ENCODE measurements at regions not wholly inside any gene's neighbourhood (a gene's known extent, or its start where the extent isn't known, plus 50 kb on each side); places are given as distances from the start of the nearest gene placed in this dataset.

DNA sequence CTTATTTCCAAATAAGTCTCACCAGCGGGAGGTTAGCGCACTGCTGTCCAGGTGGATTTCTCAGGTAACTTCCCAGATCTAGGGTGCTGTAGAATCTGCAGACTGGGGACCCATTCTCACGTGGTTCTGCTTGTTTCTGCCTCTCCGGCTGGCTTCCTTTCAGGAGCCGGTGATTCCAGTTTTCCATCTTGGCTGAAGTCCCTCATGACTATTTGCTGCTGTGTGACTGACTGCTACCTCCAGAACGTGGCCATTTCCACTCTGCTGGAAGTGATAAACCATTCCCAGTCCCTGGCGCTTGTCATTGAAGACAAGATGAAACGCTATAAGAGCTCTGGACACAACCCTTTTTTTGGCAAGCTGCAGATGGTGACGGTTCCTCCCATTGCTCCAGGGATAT lies 76.0 kb downstream of the DOP1B start:
- TF ChIP-seq, protein P1, sequence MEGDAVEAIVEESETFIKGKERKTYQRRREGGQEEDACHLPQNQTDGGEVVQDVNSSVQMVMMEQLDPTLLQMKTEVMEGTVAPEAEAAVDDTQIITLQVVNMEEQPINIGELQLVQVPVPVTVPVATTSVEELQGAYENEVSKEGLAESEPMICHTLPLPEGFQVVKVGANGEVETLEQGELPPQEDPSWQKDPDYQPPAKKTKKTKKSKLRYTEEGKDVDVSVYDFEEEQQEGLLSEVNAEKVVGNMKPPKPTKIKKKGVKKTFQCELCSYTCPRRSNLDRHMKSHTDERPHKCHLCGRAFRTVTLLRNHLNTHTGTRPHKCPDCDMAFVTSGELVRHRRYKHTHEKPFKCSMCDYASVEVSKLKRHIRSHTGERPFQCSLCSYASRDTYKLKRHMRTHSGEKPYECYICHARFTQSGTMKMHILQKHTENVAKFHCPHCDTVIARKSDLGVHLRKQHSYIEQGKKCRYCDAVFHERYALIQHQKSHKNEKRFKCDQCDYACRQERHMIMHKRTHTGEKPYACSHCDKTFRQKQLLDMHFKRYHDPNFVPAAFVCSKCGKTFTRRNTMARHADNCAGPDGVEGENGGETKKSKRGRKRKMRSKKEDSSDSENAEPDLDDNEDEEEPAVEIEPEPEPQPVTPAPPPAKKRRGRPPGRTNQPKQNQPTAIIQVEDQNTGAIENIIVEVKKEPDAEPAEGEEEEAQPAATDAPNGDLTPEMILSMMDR (IDR thresholded peaks at IDR 0.05; ENCODE audit: insufficient read depth, low read length, poor library complexity, severe bottlenecking) = no peak
- H3K36me3 ChIP-seq (ENCODE audit: control insufficient read depth, insufficient read depth, low read length) = no peaks in the 10 kb centered on the region; the same call in none of the 2 replicates
- H3K4me3 ChIP-seq (replicated peaks; ENCODE audit: low read depth, low read length) = no peak overlapping the region
- no peak for DNase-seq (ENCODE audit: extremely low read depth, insufficient read length)
- H3K27me3 ChIP-seq (replicated peaks; ENCODE audit: control insufficient read depth, insufficient read depth, low read length) = no peaks in the 10 kb centered on the region

DNA sequence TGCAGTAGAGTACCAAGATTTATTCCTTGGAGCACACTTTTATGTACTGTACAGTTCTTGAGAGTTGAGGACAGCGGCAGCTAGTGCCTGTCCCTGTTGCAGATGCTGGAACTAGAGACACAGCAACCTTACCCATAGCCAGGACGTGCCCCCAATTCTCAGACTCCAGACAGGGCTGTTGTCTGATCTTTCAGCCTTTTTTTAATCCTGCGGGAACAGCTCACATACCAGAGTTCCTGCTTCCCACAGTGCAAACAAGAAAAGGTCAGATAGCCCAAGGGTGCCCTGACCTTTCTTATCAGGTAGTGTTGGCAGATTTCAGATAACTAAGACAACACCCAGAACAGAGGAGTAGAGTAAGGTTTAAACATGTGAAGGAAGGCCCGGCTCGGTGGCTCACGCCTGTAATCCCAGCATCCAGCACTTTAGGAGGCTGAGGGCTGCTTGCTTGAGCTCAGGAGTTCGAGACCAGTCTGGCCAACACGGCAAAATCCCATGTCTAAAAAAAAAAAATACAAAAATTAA lies 78.5 kb downstream of the DOP1B start:
- no peak for DNase-seq (ENCODE audit: extremely low read depth, insufficient read length)
- Histone ChIP-seq H3K36me3 (ENCODE audit: control insufficient read depth, insufficient read depth, low read length) (no peaks in the 10 kb centered on the region; the same call in none of the 2 replicates), H3K4me3 (replicated peaks; ENCODE audit: low read depth, low read length) (no peak overlapping the region), H3K27me3 (replicated peaks; ENCODE audit: control insufficient read depth, insufficient read depth, low read length) (no peaks in the 10 kb centered on the region)
- TF ChIP-seq, protein P1 (IDR thresholded peaks at IDR 0.05; ENCODE audit: insufficient read depth, low read length, poor library complexity, severe bottlenecking) = no peak

DNA sequence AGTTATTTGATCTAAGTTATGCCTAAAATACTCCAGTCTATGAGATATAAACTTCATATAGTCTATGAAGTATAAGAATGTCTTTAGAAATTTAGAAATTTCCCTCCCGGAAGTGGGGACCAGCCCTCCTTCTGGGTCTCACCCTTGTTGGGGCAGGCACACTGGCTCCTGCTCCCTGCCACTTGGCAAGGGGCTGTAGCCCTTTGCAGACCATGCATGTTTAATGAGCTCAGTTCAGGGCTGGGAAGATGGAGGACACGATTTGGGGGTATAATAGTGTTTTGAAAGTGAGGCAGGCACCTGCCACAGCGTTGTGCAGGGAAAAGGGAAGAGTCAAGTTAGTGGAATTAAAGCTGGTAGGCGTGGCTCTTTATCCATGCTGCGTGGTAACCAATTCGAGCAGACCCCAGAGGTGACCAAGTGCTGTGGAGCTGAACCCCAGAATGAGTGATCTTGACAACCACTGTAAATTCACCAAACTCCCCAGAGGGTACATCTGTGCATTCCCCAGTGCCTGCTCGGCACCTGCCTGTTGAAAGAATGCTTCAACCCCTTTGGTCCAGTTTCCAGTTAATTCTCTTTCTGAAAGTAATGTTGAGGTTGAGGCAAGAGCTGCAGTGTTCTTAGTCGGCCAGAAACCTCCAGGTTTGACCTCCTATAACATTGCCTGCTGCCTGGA lies 79.6 kb downstream of the DOP1B start:
- Histone ChIP-seq H3K4me3 (replicated peaks; ENCODE audit: low read depth, low read length) (no peak overlapping the region), H3K36me3 (ENCODE audit: control insufficient read depth, insufficient read depth, low read length) (no peaks in the 10 kb centered on the region; the same call in 1 of the 2 replicates), H3K27me3 (replicated peaks; ENCODE audit: control insufficient read depth, insufficient read depth, low read length) (no peaks in the 10 kb centered on the region)
- TF ChIP-seq, protein P1 (IDR thresholded peaks at IDR 0.05; ENCODE audit: insufficient read depth, low read length, poor library complexity, severe bottlenecking) = no peak
- DNase-seq (ENCODE audit: extremely low read depth, insufficient read length) = no peak

DNA sequence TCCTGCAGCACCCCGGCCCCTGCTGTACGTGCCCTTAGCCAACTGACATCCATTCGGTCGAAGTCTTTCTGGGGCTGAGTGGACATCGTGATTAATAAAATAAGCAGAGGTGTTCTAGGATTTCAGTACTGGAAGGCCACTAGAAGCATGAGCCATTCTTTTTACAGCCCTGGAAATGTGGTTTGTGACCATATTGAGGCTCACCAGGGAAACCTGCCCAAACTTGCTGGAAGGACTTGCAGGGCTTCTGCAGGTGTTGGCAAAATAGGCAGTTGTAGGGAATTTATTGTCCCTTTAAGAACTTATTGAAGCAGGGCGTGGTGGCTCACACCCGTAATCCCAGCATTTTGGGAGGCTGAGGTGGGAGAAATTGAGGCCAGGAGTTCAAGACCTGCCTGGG lies 80.8 kb downstream of the DOP1B start:
- Histone ChIP-seq H3K27me3 (replicated peaks; ENCODE audit: control insufficient read depth, insufficient read depth, low read length) (no peaks in the 10 kb centered on the region), H3K36me3 (ENCODE audit: control insufficient read depth, insufficient read depth, low read length) (no peaks in the 10 kb centered on the region; the same call in 1 of the 2 replicates), H3K4me3 (replicated peaks; ENCODE audit: low read depth, low read length) (no peak overlapping the region)
- DNase-seq (ENCODE audit: extremely low read depth, insufficient read length) = no peak
- TF ChIP-seq, protein P1 (IDR thresholded peaks at IDR 0.05; ENCODE audit: insufficient read depth, low read length, poor library complexity, severe bottlenecking) = no peak

DNA sequence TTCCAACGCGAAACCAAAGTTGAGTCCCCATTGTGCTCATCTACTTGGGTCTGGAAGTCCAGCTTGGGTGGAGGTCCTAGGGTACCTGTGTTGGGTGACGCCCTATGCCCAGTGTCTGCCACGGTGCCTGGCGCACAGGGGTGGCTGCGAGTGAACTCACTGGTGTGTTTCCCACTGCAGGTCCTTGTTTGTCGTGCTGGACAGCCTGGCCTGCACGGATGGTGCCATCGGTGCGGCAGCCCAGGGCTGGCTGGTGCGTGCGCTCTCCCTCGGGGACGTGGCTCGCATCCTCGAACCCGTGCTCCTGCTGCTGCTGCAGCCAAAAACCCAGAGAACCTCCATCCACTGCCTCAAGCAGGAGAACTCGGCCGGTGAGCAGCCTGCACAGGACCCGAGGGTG lies 80.4 kb upstream of the MORC3 start:
- TF ChIP-seq, protein P1 (IDR thresholded peaks at IDR 0.05; ENCODE audit: insufficient read depth, low read length, poor library complexity, severe bottlenecking) = no peak
- no peaks in the 10 kb centered on the region for H3K36me3 ChIP-seq (ENCODE audit: control insufficient read depth, insufficient read depth, low read length)
- H3K27me3 ChIP-seq (replicated peaks; ENCODE audit: control insufficient read depth, insufficient read depth, low read length) = no peaks in the 10 kb centered on the region
- no peak for DNase-seq (ENCODE audit: extremely low read depth, insufficient read length)
- H3K4me3 ChIP-seq (replicated peaks; ENCODE audit: low read depth, low read length) = no peak overlapping the region

Data from GM06990 (cell line).